GM12891 (cell line): ENCODE measurements at regions not wholly inside any gene's neighbourhood (a gene's known extent, or its start where the extent isn't known, plus 50 kb on each side); places are given as distances from the start of the nearest gene placed in this dataset.

ENCODE experiments used
- POLR2A ChIP-seq: IDR thresholded peaks from 2 replicates; pipeline ENCODE4 v1.6.1; 2011; ENCODE audit warnings: low read depth, low read length, control low read depth
- POLR2AphosphoS5 ChIP-seq: IDR thresholded peaks from 2 replicates; pipeline ENCODE4 v1.6.1; 2011; ENCODE audit warnings: low read depth, low read length, control low read depth
- TAF1 ChIP-seq: IDR thresholded peaks from 2 replicates; pipeline ENCODE4 v1.6.1; 2011; ENCODE audit warnings: low read depth, low read length, control low read depth

GRCh38 chr6:44005507-44005903, 121.7 kb downstream of the MRPL14 start:
- TF ChIP-seq POLR2AphosphoS5 (no peak), POLR2A (no peak), TAF1 (no peak)
